GM12878 (cell line): ENCODE measurements at regions not wholly inside any gene's neighbourhood (a gene's known extent, or its start where the extent isn't known, plus 50 kb on each side); places are given as distances from the start of the nearest gene placed in this dataset.

Experiments used
- ATAC-seq: fragments of 200-7000 bp; cut with Tn5 transposase; 3 replicates; pipeline ENCODE4 v1.9.1; 2020; ENCODE audit warnings: mild to moderate bottlenecking, moderate library complexity
- BruUV-seq: library from RNA; stranded (reverse); fragments of 400-500 nt; replicated peaks from 2 replicates; lab custom pipeline; 2021; lab: Mats Ljungman, UMichigan
- CTCF ChIA-PET: fragments of 300-600 bp; sonication (Branson Sonifier 250); formaldehyde crosslinking; extraction: SDS; loops from one replicate; lab custom pipeline; 2021; ENCODE audit warnings: inconsistent platforms; lab: Yijun Ruan, JAX
- POLR2A ChIA-PET: fragments of 350-600 bp; formaldehyde crosslinking; extraction: SDS; loops from one replicate; lab custom pipeline; 2021; ENCODE audit warnings: inconsistent platforms; lab: Charles Lee
- RAD21 ChIA-PET: fragments of 300-600 bp; sonication (Branson Sonifier 250); formaldehyde crosslinking; loops from one replicate; lab custom pipeline; 2023; ENCODE audit warnings: antibody characterized with exemption; ENCODE audit not compliant: unreplicated experiment; lab: Charles Lee
- SMC1A ChIA-PET: fragments of 300-600 bp; sonication (Branson Sonifier 250); formaldehyde crosslinking; loops from one replicate; lab custom pipeline; 2023; ENCODE audit not compliant: unreplicated experiment, uncharacterized antibody; lab: Charles Lee
- DNase-seq: peaks from one replicate; pipeline ENCODE4 v3.0.0-alpha.2; 2011; ENCODE audit warnings: low read depth, low spot score
- FAIRE-seq: peaks from 3 replicates; lab custom pipeline; 2011; peaks lifted over from hg19 to GRCh38; lab: Jason Lieb, UNC
- H2AFZ ChIP-seq: 2 replicates; pipeline ENCODE4 v1.6.0; 2011; ENCODE audit warnings: low read depth, low read length, control low read depth; ENCODE audit not compliant: control insufficient read depth
- H3K27ac ChIP-seq: 2 replicates; pipeline ENCODE4 v1.5.1; 2011; ENCODE audit warnings: control low read depth; ENCODE audit not compliant: control insufficient read depth, insufficient read depth
- H3K27me3 ChIP-seq, 2 experiments: replicated peaks in 1 of 2; 2 replicates each; pipeline versions ENCODE4 v1.6.0 to v1.6.1; 2011; ENCODE audit warnings: low read length in 1 of 2; ENCODE audit not compliant: control insufficient read depth in 2 of 2, insufficient read depth in 2 of 2
- H3K36me3 ChIP-seq, 2 experiments: 2 replicates each; pipeline ENCODE4 v1.5.1; 2011; ENCODE audit warnings: low read length in 1 of 2; ENCODE audit not compliant: control insufficient read depth in 2 of 2, insufficient read depth in 2 of 2
- H3K4me1 ChIP-seq: 2 replicates; pipeline ENCODE4 v1.6.1; 2011; ENCODE audit warnings: mild to moderate bottlenecking, low read length, moderate library complexity, mixed read lengths; ENCODE audit not compliant: control insufficient read depth, insufficient read depth
- H3K4me2 ChIP-seq: 2 replicates; pipeline ENCODE4 v1.6.0; 2011; ENCODE audit warnings: control low read depth; ENCODE audit not compliant: control insufficient read depth, insufficient read depth
- H3K4me3 ChIP-seq: fragments of 200-600 bp; sonication (generic); 2 replicates; pipeline ENCODE4 v1.5.1; 2016
- H3K79me2 ChIP-seq: 2 replicates; pipeline ENCODE4 v1.6.0; 2011; ENCODE audit warnings: low read length; ENCODE audit not compliant: control insufficient read depth, insufficient read depth
- H3K9ac ChIP-seq: 2 replicates; pipeline ENCODE4 v1.8.0; 2011; ENCODE audit warnings: low read length, control low read depth, mixed read lengths; ENCODE audit not compliant: control insufficient read depth, insufficient read depth
- H3K9me3 ChIP-seq: replicated peaks from 3 replicates; pipeline ENCODE4 v1.5.1; 2011; ENCODE audit warnings: mild to moderate bottlenecking, low read length; ENCODE audit not compliant: control insufficient read depth, insufficient read depth
- H4K20me1 ChIP-seq: 2 replicates; pipeline ENCODE4 v1.6.0; 2011; ENCODE audit not compliant: control insufficient read depth, insufficient read depth
- CHD2 ChIP-seq: IDR thresholded peaks from 2 replicates; pipeline ENCODE4 v1.6.1; 2011; ENCODE audit warnings: low read depth, low read length, improper control_type of control experiment, borderline replicate concordance
- CREM ChIP-seq: IDR thresholded peaks from 2 replicates; pipeline ENCODE4 v1.6.1; 2014; ENCODE audit warnings: antibody characterized with exemption, low read depth
- DPF2 ChIP-seq: fragments of 450-650 bp; IDR thresholded peaks from 2 replicates; pipeline ENCODE4 v1.6.1; 2017; ENCODE audit warnings: mild to moderate bottlenecking
- GABPA ChIP-seq: IDR thresholded peaks from 2 replicates; pipeline ENCODE4 v1.6.1; 2014; ENCODE audit warnings: antibody characterized with exemption, low read depth, mild to moderate bottlenecking, inconsistent platforms
- RCOR1 ChIP-seq: conservative IDR thresholded peaks from 2 replicates; pipeline ENCODE4 v1.6.1; 2012; ENCODE audit warnings: low read depth, low read length, improper control_type of control experiment
- SUPT20H ChIP-seq: IDR thresholded peaks from 2 replicates; pipeline ENCODE4 v1.6.1; 2011; ENCODE audit warnings: low read depth, mild to moderate bottlenecking, low read length, moderate library complexity, borderline replicate concordance; ENCODE audit not compliant: control insufficient read depth
- ZNF24 ChIP-seq: fragments of 450-650 bp; IDR thresholded peaks from 2 replicates; pipeline ENCODE4 v1.6.1; 2017; ENCODE audit warnings: antibody characterized with exemption, mild to moderate bottlenecking
- WGBS: methylation state at CpG from one replicate; pipeline ENCODE4 v1.1.6; 2016; ENCODE audit warnings: low lambda C conversion rate; ENCODE audit not compliant: insufficient replicate concordance, insufficient coverage; ENCODE audit errors: missing lambda C conversion rate; 5-methylcytosine and 5-hydroxymethylcytosine counted together
- in situ Hi-C: fragments of 300-500 bp; cut with MboI; formaldehyde crosslinking; loops from 9 replicates; pipeline ENCODE4 v1.14.3; 2018; ENCODE audit warnings: mixed read lengths
- intact Hi-C: fragments of 100-400 bp; cut with micrococcal nuclease; formaldehyde crosslinking; loops from one replicate; pipeline ENCODE4 v1.14.2; 2022; ENCODE audit not compliant: unreplicated experiment
- TF ChIP-seq, protein P1 (sequence below): fragments of 450-650 bp; IDR thresholded peaks from 2 replicates; pipeline ENCODE4 v1.6.1; 2017; ENCODE audit warnings: mild to moderate bottlenecking, low read depth, inconsistent platforms; ENCODE audit not compliant: poor library complexity, severe bottlenecking
- TF ChIP-seq, protein P2 (sequence below): fragments of 450-650 bp; IDR thresholded peaks from 2 replicates; pipeline ENCODE4 v1.6.1; 2014; ENCODE audit warnings: mild to moderate bottlenecking

DNA sequence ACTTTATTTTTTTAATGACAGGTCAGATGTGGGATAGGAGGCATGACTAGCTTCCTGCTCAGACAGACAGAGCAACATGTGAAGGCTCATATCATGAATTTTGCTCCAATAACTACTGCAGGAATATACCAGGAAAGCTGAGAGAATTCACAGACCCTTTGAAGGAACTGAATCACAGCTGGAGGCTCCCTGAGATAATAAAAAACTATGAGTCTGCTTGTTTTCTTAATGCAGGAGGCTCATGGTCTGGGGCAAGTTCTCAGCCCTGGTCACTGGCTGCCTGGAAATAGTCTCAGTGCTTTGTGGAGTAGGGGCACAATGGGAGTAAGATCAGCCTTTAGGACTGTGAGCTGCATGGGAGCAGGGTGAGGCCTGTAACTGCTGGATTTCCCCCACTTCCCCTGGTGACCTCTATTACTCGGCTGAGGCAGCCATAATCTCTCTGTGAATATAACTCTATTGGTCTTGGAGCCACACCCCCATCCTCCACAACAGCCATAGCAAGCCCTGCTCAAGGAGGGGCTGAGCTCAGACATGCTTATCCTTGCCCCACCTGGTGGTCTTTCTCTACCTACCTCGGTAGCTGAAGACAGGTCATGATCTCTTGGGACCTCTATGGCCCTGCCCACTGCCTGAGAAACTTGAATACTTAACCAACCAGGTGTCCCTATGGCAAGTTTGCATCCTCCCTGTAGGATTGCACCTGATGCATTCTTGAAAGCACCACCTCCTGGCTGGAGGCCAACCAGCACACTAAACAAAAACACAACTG is 281.6 kb upstream of the TMCO5A start:
- Histone ChIP-seq H3K4me2 (no peak overlapping the region), H3K9me3 (no peaks in the 10 kb centered on the region), H3K27ac (no peak overlapping the region), H3K36me3 (no peaks in the 10 kb centered on the region), H3K79me2 (no peaks in the 10 kb centered on the region), H2AFZ (no peak overlapping the region), H3K4me3 (no peak overlapping the region), H3K9ac (no peak overlapping the region), H3K27me3 (no peaks in the 10 kb centered on the region), H4K20me1 (no peaks in the 10 kb centered on the region), H3K4me1 (no peaks in the 10 kb centered on the region)
- ChIA-PET POLR2A (no interaction called here), RAD21 (no interaction called here), SMC1A (interaction anchor here (1.1 to 3.2 kb wide), 2 partner anchors 10 to 13 kb away, joined by 3 to 12 read pairs; no protein-coding TSS in a partner anchor), CTCF (no interaction called here)
- TF ChIP-seq DPF2 (no peak), GABPA (no peak), ZNF24 (no peak), CREM (no peak), CHD2 (no peak), SUPT20H (no peak), RCOR1 (no peak)
- TF ChIP-seq, protein P1, sequence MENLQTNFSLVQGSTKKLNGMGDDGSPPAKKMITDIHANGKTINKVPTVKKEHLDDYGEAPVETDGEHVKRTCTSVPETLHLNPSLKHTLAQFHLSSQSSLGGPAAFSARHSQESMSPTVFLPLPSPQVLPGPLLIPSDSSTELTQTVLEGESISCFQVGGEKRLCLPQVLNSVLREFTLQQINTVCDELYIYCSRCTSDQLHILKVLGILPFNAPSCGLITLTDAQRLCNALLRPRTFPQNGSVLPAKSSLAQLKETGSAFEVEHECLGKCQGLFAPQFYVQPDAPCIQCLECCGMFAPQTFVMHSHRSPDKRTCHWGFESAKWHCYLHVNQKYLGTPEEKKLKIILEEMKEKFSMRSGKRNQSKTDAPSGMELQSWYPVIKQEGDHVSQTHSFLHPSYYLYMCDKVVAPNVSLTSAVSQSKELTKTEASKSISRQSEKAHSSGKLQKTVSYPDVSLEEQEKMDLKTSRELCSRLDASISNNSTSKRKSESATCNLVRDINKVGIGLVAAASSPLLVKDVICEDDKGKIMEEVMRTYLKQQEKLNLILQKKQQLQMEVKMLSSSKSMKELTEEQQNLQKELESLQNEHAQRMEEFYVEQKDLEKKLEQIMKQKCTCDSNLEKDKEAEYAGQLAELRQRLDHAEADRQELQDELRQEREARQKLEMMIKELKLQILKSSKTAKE: no peak
- TF ChIP-seq, protein P2, sequence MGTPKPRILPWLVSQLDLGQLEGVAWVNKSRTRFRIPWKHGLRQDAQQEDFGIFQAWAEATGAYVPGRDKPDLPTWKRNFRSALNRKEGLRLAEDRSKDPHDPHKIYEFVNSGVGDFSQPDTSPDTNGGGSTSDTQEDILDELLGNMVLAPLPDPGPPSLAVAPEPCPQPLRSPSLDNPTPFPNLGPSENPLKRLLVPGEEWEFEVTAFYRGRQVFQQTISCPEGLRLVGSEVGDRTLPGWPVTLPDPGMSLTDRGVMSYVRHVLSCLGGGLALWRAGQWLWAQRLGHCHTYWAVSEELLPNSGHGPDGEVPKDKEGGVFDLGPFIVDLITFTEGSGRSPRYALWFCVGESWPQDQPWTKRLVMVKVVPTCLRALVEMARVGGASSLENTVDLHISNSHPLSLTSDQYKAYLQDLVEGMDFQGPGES: no peak
- FAIRE-seq (no peak), ATAC-seq (no peak), DNase-seq (no peak)
- in situ Hi-C loops: no loop called here
- no TSS peak for BruUV-seq
- 17% methylated on average over 2 of the region's 2 CpGs for WGBS
- intact Hi-C loops: no loop called here
